ENCODE measurements at regions not wholly inside any gene's neighbourhood (a gene's known extent, or its start where the extent isn't known, plus 50 kb on each side); places are given as distances from the start of the nearest gene placed in this dataset.
"Not testable (repeated sequence)": the region's sequence is repeated elsewhere in the genome, so short reads cannot be mapped to it uniquely, and the experiment has no call there.

- no peak for FAIRE-seq
Observed at GRCh38 chr11:116360221-116360941, 412.4 kb downstream of the BUD13 start.

GRCh38 chr11:116357784-116358544 lies 414.8 kb downstream of the BUD13 start:
- no peak for FAIRE-seq

- no peak for FAIRE-seq
Observed at GRCh38 chr11:116356451-116356850, 416.3 kb downstream of the BUD13 start.

- no peak for FAIRE-seq
Observed at GRCh38 chr11:116355104-116355503, 417.7 kb downstream of the BUD13 start.

- FAIRE-seq = no peak
Observed at GRCh38 chr11:116353589-116353988, 419.2 kb downstream of the BUD13 start.

GRCh38 chr11:116352881-116353280 lies 419.9 kb downstream of the BUD13 start:
- no peak for FAIRE-seq

- no peak for FAIRE-seq
Observed at GRCh38 chr11:116348226-116348625, 424.6 kb downstream of the BUD13 start.

GRCh38 chr11:116345575-116345974 lies 427.2 kb downstream of the BUD13 start:
- no peak for FAIRE-seq

- FAIRE-seq = no peak
Observed at GRCh38 chr11:116344601-116345000, 428.2 kb downstream of the BUD13 start.

- no peak for FAIRE-seq
Observed at GRCh38 chr11:116343270-116343669, 429.5 kb downstream of the BUD13 start.

- FAIRE-seq = no peak
Observed at GRCh38 chr11:116342148-116342547, 430.6 kb downstream of the BUD13 start.

- FAIRE-seq = no peak
Observed at GRCh38 chr11:116339306-116340098, 433.3 kb downstream of the BUD13 start.

- not testable (repeated sequence) for FAIRE-seq
Observed at GRCh38 chr11:116338500-116338899, 434.3 kb downstream of the BUD13 start.

GRCh38 chr11:116336540-116336939 lies 436.2 kb downstream of the BUD13 start:
- no peak for FAIRE-seq

- no peak for FAIRE-seq
Observed at GRCh38 chr11:116335891-116336290, 436.9 kb downstream of the BUD13 start.

GRCh38 chr11:116335078-116335477 lies 437.7 kb downstream of the BUD13 start:
- no peak for FAIRE-seq

- no peak for FAIRE-seq
Observed at GRCh38 chr11:116334596-116334995, 438.2 kb downstream of the BUD13 start.

GRCh38 chr11:116333001-116333535 lies 439.7 kb downstream of the BUD13 start:
- FAIRE-seq = no peak

GRCh38 chr11:116332391-116332790 lies 440.4 kb downstream of the BUD13 start:
- no peak for FAIRE-seq

GRCh38 chr11:116331381-116331780 lies 441.4 kb downstream of the BUD13 start:
- FAIRE-seq = no peak

- no peak for FAIRE-seq
Observed at GRCh38 chr11:116330439-116331185, 442.2 kb downstream of the BUD13 start.

- FAIRE-seq = no peak
Observed at GRCh38 chr11:116329354-116330090, 443.3 kb downstream of the BUD13 start.

All from islet of Langerhans (tissue), 1 donor.